Subcutaneous abdominal adipose tissue (tissue), 5 donors: ENCODE measurements at regions not wholly inside any gene's neighbourhood (a gene's known extent, or its start where the extent isn't known, plus 50 kb on each side); places are given as distances from the start of the nearest gene placed in this dataset.

Experiments
- H3K27ac ChIP-seq: one replicate; pipeline ENCODE4 v1.7.0; 2013; ENCODE audit warnings: low read depth, mild to moderate bottlenecking, inconsistent platforms, low read length, moderate library complexity
- H3K27me3 ChIP-seq, 5 donors: one replicate each; pipeline ENCODE4 v1.7.0; 2013; ENCODE audit warnings: low read length in 5 of 5, inconsistent platforms in 1 of 5; ENCODE audit not compliant: control insufficient read depth in 5 of 5, insufficient read depth in 4 of 5
- H3K36me3 ChIP-seq, 5 donors: one replicate each; pipeline ENCODE4 v1.7.0; 2013; ENCODE audit warnings: low read length in 5 of 5; ENCODE audit not compliant: control insufficient read depth in 5 of 5, insufficient read depth in 5 of 5
- H3K4me1 ChIP-seq, 5 donors: one replicate each; pipeline ENCODE4 v1.7.0; 2013; ENCODE audit warnings: low read length in 5 of 5, mild to moderate bottlenecking in 3 of 5, moderate library complexity in 1 of 5; ENCODE audit not compliant: control insufficient read depth in 5 of 5, insufficient read depth in 5 of 5
- H3K4me3 ChIP-seq, 5 donors: one replicate each; pipeline ENCODE4 v1.7.0; 2013; ENCODE audit warnings: low read length in 5 of 5, low read depth in 1 of 5
- H3K9ac ChIP-seq, 5 donors: one replicate each; pipeline ENCODE4 v1.7.0; 2013; ENCODE audit warnings: low read length in 5 of 5, mild to moderate bottlenecking in 4 of 5, moderate library complexity in 3 of 5
- H3K9me3 ChIP-seq, 5 donors: one replicate each; pipeline ENCODE4 v1.7.0; 2013; ENCODE audit warnings: low read length in 5 of 5; ENCODE audit not compliant: control insufficient read depth in 5 of 5
- donor health status: healthy.
- donor health status: healthy.
- donor health status: healthy.
- donor health status: healthy.
- donor health status: healthy.

DNA sequence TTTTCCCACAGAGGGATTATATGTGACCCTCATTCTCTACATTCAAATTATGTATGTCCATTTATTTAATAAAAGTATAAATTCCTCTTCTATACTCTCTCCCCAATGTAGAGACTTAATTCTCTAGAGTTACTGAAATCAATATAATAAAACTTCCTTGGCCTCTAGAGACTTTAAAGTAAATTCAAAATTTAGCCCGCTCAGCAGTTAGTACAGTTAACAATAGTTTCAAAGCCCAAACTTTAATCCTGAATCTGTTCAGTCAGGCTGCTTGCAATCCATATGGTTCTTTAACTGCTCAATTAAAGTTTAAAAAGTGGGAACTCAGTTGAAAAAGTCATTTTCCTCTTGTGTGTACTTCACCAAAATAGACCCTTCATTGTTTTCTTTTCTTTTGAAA is 2558.4 kb downstream of the ARAP2 start:
- Histone ChIP-seq H3K4me1 (no peaks in the 10 kb centered on the region), H3K36me3 (no peaks in the 10 kb centered on the region), H3K9me3 (peaks cover 0 to 12% (median 11%) of the 10 kb centered on the region in 5 donors), H3K27ac (no peak overlapping the region), H3K9ac (no peak overlapping the region), H3K4me3 (no peak overlapping the region), H3K27me3 (no peaks in the 10 kb centered on the region)

GRCh38 chr4:33696041-33696440 is 2548.3 kb downstream of the ARAP2 start:
- H3K27ac ChIP-seq = no peak overlapping the region
- H3K9ac ChIP-seq = no peak overlapping the region
- no peaks in the 10 kb centered on the region for H3K36me3 ChIP-seq
- H3K4me1 ChIP-seq = no peaks in the 10 kb centered on the region
- H3K27me3 ChIP-seq = no peaks in the 10 kb centered on the region
- peaks cover 0 to 9% (median 2%) of the 10 kb centered on the region in 5 donors for H3K9me3 ChIP-seq
- no peak overlapping the region for H3K4me3 ChIP-seq

- Histone ChIP-seq H3K9ac (no peak overlapping the region), H3K4me1 (no peaks in the 10 kb centered on the region), H3K27me3 (no peaks in the 10 kb centered on the region), H3K27ac (no peak overlapping the region), H3K9me3 (peaks cover 0 to 9% (median 2%) of the 10 kb centered on the region in 5 donors), H3K36me3 (no peaks in the 10 kb centered on the region), H3K4me3 (no peak overlapping the region)
Measured at GRCh38 chr4:33696586-33696985, 2547.7 kb downstream of the ARAP2 start.

DNA sequence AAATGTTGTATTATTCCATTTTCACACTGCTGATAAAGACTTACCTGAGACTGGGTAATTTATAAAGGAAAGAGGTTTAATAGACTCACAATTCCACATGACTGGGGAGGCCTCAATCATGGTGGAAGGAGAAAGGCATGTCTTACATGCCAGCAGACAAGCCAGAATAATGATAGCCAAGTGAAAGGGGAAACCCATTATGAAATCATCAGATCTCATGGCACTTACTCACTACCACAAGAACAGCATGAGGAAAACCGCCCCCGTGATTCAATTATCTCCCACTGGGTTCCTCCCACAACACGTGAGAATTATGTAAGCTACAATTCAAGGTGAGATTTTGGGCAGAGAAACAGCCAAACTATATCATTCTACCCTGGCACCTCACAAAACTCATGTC is 2535.1 kb downstream of the ARAP2 start:
- Histone ChIP-seq H3K9me3 (peaks cover 0 to 10% (median 3%) of the 10 kb centered on the region in 5 donors), H3K36me3 (no peaks in the 10 kb centered on the region), H3K4me1 (no peaks in the 10 kb centered on the region), H3K9ac (no peak overlapping the region), H3K27ac (no peak overlapping the region), H3K4me3 (no peak overlapping the region), H3K27me3 (no peaks in the 10 kb centered on the region)

- Histone ChIP-seq H3K4me3 (no peak overlapping the region), H3K27ac (no peak overlapping the region), H3K9ac (no peak overlapping the region), H3K4me1 (no peaks in the 10 kb centered on the region), H3K27me3 (no peaks in the 10 kb centered on the region), H3K9me3 (peaks cover 0 to 8% (median 3%) of the 10 kb centered on the region in 5 donors), H3K36me3 (no peaks in the 10 kb centered on the region)
Measured at GRCh38 chr4:33711826-33712225, 2532.5 kb downstream of the ARAP2 start.

GRCh38 chr4:33714971-33715370 is 2529.3 kb downstream of the ARAP2 start:
- Histone ChIP-seq H3K9me3 (peaks cover 0 to 3% (median 0%) of the 10 kb centered on the region in 5 donors), H3K36me3 (no peaks in the 10 kb centered on the region), H3K27me3 (no peaks in the 10 kb centered on the region), H3K9ac (no peak overlapping the region), H3K4me1 (no peaks in the 10 kb centered on the region), H3K4me3 (no peak overlapping the region), H3K27ac (no peak overlapping the region)

GRCh38 chr4:33715841-33716395 is 2528.4 kb downstream of the ARAP2 start:
- Histone ChIP-seq H3K9me3 (no peaks in the 10 kb centered on the region), H3K4me3 (no peak overlapping the region), H3K4me1 (no peaks in the 10 kb centered on the region), H3K36me3 (no peaks in the 10 kb centered on the region), H3K9ac (no peak overlapping the region), H3K27me3 (no peaks in the 10 kb centered on the region), H3K27ac (no peak overlapping the region)

DNA sequence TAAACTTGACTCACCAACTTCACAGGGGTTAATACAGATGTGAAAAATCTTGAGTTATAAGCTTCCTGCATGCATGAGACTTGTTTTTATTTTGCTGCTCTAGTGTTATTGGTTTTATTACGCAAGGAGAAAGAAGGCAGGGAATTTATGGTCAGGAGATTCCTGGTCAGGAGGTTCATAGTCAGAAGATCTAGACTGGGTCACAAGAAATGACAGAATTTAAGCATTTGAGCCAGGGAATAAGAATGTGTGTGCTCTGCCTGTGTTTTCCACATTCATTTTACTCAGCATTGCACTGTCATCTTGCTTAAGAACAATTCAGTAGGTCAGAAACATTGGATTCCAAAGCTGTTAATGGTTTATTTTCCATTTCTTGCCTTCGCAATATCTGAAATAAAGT is 2522.1 kb downstream of the ARAP2 start:
- H3K4me3 ChIP-seq = no peak overlapping the region
- no peak overlapping the region for H3K9ac ChIP-seq
- no peak overlapping the region for H3K27ac ChIP-seq
- H3K9me3 ChIP-seq = no peaks in the 10 kb centered on the region
- no peaks in the 10 kb centered on the region for H3K27me3 ChIP-seq
- H3K36me3 ChIP-seq = no peaks in the 10 kb centered on the region
- H3K4me1 ChIP-seq = no peaks in the 10 kb centered on the region

DNA sequence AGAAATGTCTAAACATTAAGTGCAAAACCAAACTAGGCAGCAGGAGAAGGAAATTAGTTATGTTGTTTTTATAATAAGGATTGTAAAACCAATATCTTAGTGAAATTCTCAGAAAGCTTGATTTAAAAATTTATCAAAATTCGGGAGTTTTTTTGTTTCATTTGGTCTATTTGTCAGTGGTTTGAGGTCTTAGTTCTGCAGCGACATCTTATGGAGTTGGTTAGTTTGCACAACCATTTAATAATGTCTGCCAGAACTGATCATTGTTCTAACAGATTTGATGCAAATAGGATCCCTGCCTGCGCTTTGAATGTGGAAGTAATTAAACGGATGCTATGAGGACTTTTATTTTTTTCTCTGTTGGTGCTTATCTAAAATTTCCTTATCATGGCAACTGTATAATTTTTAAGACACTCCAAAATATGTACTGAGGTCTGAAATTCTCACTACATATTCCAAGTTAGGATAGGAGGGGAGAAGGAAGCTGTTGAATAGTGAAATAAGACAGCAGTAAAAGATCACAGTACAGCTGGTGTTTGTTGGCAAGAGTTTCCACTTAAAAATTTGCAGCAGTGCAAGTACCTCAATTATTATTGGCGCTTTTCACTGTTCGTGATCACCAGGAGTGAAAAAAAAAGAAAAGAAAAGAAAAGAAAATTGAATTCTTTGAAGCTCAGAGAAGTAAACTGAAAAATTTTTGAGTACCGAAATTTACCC is 2521.4 kb downstream of the ARAP2 start:
- Histone ChIP-seq H3K4me1 (no peaks in the 10 kb centered on the region), H3K9me3 (no peaks in the 10 kb centered on the region), H3K36me3 (no peaks in the 10 kb centered on the region), H3K4me3 (no peak overlapping the region), H3K9ac (no peak overlapping the region), H3K27ac (no peak overlapping the region), H3K27me3 (no peaks in the 10 kb centered on the region)

DNA sequence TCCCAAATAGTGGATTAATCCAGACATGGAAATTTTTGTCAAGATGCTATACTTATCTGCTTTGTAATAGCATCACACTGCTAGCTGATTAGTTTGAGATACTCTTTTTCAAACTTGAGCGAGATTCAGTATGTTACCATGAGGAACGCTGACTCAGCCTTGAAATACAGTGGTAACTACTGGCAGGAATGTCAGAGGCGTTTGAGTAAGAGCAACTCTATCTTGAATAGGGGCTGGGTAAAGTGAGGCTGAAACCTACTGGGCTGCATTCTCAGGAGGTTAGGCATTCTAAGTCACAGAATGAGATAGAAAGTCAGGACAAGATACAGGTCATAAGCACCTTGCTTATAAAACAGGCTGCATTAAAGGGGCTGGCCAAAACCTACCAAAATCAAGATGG is 2519.6 kb downstream of the ARAP2 start:
- H3K27ac ChIP-seq = no peak overlapping the region
- no peaks in the 10 kb centered on the region for H3K36me3 ChIP-seq
- no peak overlapping the region for H3K9ac ChIP-seq
- H3K27me3 ChIP-seq = no peaks in the 10 kb centered on the region
- no peaks in the 10 kb centered on the region for H3K4me1 ChIP-seq
- no peaks in the 10 kb centered on the region for H3K9me3 ChIP-seq
- H3K4me3 ChIP-seq = no peak overlapping the region
